ENCODE measurements at regions not wholly inside any gene's neighbourhood (a gene's known extent, or its start where the extent isn't known, plus 50 kb on each side); places are given as distances from the start of the nearest gene placed in this dataset.

GRCh38 chr4:167897116-167897515 lies 195.2 kb upstream of the ANXA10 start:
- TF ChIP-seq CTCF (IDR thresholded peaks at IDR 0.05; ENCODE audit: insufficient read depth, low read depth, low read length) (no peak), EZH2 (IDR thresholded peaks at IDR 0.05; ENCODE audit: insufficient read depth, low read length) (no peak)

All from astrocyte (in vitro differentiated cells and primary cell).